ENCODE measurements at regions not wholly inside any gene's neighbourhood (a gene's known extent, or its start where the extent isn't known, plus 50 kb on each side); places are given as distances from the start of the nearest gene placed in this dataset.
"Not testable (repeated sequence)": the region's sequence is repeated elsewhere in the genome, so short reads cannot be mapped to it uniquely, and the experiment has no call there.

DNA sequence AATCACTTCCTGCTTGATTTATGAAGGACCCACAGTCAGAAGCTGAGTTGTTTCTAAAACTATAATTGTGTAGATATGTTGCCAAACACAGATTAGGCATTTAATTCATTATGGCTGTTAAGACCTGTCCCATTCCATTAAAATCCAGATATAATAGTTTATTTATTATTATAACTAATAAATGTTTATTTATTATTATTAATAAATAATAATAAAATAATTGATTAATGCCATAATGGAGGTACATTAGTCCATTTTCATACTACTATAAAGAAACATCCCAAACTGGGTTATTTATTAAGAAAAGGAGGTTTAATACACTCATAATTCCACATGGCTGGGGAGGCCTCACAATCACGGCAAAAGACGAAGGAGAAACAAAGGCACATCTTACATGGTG, 1240.9 kb downstream of the CDH11 start:
- Histone ChIP-seq H3K9me3 (no peaks in the 10 kb centered on the region), H3K36me3 (no peaks in the 10 kb centered on the region), H3K9ac (ENCODE audit: low read depth in 2 of 2, low read length in 2 of 2) (no peak overlapping the region), H3K4me3 (no peak overlapping the region), H3K27me3 (no peaks in the 10 kb centered on the region), H3K4me1 (no peaks in the 10 kb centered on the region), H3K27ac (no peak overlapping the region)
- no peak for DNase-seq
- intact Hi-C loops (cut with DNase I), result no loop called here
- TF ChIP-seq, protein P1, sequence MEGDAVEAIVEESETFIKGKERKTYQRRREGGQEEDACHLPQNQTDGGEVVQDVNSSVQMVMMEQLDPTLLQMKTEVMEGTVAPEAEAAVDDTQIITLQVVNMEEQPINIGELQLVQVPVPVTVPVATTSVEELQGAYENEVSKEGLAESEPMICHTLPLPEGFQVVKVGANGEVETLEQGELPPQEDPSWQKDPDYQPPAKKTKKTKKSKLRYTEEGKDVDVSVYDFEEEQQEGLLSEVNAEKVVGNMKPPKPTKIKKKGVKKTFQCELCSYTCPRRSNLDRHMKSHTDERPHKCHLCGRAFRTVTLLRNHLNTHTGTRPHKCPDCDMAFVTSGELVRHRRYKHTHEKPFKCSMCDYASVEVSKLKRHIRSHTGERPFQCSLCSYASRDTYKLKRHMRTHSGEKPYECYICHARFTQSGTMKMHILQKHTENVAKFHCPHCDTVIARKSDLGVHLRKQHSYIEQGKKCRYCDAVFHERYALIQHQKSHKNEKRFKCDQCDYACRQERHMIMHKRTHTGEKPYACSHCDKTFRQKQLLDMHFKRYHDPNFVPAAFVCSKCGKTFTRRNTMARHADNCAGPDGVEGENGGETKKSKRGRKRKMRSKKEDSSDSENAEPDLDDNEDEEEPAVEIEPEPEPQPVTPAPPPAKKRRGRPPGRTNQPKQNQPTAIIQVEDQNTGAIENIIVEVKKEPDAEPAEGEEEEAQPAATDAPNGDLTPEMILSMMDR (IDR thresholded peaks at IDR 0.05), result no peak

DNA sequence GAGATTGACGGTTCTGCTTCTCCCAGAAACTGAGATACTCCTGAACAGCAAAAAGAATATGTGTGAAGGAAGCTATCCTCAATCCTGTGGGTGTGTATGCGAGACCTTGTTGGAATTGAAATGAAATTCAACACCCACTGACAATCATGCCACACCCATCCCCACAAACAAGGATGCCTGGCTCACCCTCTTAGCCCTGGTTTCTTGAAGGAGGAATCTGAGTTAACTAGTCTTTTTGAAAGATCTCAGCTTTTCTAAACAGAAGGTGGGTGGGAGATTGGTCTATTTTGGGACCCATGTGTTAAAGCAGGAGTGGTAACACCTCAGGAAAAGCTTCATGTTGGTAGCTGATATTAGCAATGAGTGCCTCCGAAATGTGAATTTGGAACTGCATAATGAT, 1244.5 kb downstream of the CDH11 start:
- TF ChIP-seq, protein P1 (IDR thresholded peaks at IDR 0.05), result no peak
- Histone ChIP-seq H3K27me3 (no peaks in the 10 kb centered on the region), H3K36me3 (no peaks in the 10 kb centered on the region), H3K27ac (no peak overlapping the region), H3K9ac (ENCODE audit: low read depth in 2 of 2, low read length in 2 of 2) (no peak overlapping the region), H3K9me3 (no peaks in the 10 kb centered on the region), H3K4me1 (no peaks in the 10 kb centered on the region), H3K4me3 (no peak overlapping the region)
- no peak for DNase-seq
- intact Hi-C loops (cut with DNase I), result no loop called here

DNA sequence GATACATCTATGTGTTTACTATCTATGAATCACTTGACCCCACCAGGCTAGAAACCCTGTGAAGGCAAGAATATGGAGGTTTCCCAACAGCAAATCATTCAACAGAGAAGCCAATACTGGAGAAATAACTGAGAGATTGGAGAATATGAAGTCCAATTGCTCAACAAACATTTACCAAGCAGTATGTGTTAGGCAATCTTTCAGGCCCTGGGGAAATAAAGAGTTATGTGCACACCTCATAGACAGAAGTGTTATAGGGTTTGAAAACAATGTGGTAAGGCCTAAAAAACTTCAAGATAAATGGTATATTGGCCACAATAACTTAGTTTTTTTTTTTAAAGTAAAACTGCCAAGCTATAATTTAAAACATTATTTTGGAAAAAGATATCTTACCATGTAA, 1245.8 kb downstream of the CDH11 start:
- Histone ChIP-seq H3K27me3 (no peaks in the 10 kb centered on the region), H3K9ac (ENCODE audit: low read depth in 2 of 2, low read length in 2 of 2) (no peak overlapping the region), H3K4me1 (no peaks in the 10 kb centered on the region), H3K9me3 (no peaks in the 10 kb centered on the region), H3K36me3 (no peaks in the 10 kb centered on the region), H3K4me3 (no peak overlapping the region), H3K27ac (no peak overlapping the region)
- TF ChIP-seq, protein P1 (IDR thresholded peaks at IDR 0.05), result no peak
- intact Hi-C loops (cut with DNase I), result no loop called here
- no peak for DNase-seq

DNA sequence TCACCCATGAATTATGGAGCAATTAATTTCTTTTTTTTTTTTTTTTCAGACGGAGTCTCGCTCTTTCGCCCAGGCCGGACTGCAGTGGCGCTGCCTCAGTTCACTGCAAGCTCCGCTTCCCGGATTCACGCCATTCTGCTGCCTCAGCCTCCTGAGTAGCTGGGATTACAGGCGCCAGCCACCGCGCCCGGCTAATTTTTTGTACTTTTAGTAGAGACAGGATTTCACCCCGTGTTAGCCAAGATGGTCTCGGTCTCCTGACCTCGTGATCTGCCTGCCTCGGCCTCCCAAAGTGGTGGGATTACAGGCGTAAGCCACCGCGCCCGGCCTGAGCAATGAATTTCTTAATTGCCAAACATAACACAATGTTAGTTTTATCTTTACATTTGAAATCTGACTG, 1261.2 kb downstream of the CDH11 start:
- H3K9me3 ChIP-seq; H3K4me3 ChIP-seq; DNase-seq; H3K36me3 ChIP-seq; H3K27me3 ChIP-seq; H3K27ac ChIP-seq; intact Hi-C loops (cut with DNase I); H3K4me1 ChIP-seq; H3K9ac ChIP-seq (ENCODE audit: low read depth in 2 of 2, low read length in 2 of 2): not testable (repeated sequence)

DNA sequence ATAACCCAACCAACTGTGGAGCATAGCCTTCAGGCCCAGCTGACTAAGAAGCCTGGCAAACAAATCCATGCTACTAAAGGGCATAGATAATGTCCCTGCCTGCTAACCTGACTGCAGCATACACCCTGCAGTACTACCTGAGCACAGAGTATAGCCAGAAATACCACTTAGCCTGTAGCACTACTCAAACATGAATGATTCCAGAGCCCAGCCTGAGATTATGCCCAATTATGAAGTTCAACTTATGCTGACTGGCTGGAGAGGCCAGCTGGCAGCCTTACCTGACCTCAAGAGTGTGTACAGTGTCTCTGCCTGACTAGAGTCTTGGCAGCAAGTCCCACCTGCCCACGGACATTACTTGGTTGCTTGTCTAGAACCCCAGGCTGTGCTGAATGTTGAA, 1265.3 kb downstream of the CDH11 start:
- intact Hi-C loops (cut with DNase I), result no loop called here
- H3K4me3 ChIP-seq, result no peak overlapping the region
- DNase-seq, result no peak
- no peaks in the 10 kb centered on the region for H3K9me3 ChIP-seq
- TF ChIP-seq, protein P1 (IDR thresholded peaks at IDR 0.05), result no peak
- no peak overlapping the region for H3K9ac ChIP-seq (ENCODE audit: low read depth in 2 of 2, low read length in 2 of 2)
- H3K4me1 ChIP-seq, result no peaks in the 10 kb centered on the region
- no peaks in the 10 kb centered on the region for H3K27me3 ChIP-seq
- H3K27ac ChIP-seq, result no peak overlapping the region
- H3K36me3 ChIP-seq, result no peaks in the 10 kb centered on the region

- intact Hi-C loops (cut with DNase I), result no loop called here
- H3K9me3 ChIP-seq, result no peaks in the 10 kb centered on the region
- H3K9ac ChIP-seq (ENCODE audit: low read depth in 2 of 2, low read length in 2 of 2), result no peak overlapping the region
- no peaks in the 10 kb centered on the region for H3K4me1 ChIP-seq
- no peak for DNase-seq
- no peak overlapping the region for H3K4me3 ChIP-seq
- TF ChIP-seq, protein P1 (IDR thresholded peaks at IDR 0.05), result no peak
- H3K36me3 ChIP-seq, result no peaks in the 10 kb centered on the region
- H3K27ac ChIP-seq, result no peak overlapping the region
- H3K27me3 ChIP-seq, result no peaks in the 10 kb centered on the region
These were observed 1270.9 kb downstream of the CDH11 start for GRCh38 chr16:63850979-63851378.

Measured in colonic mucosa (tissue), 4 donors.